HCT116 (cell line): ENCODE measurements at regions not wholly inside any gene's neighbourhood (a gene's known extent, or its start where the extent isn't known, plus 50 kb on each side); places are given as distances from the start of the nearest gene placed in this dataset.

Experiments used
- ATAC-seq: fragments of 200-7000 bp; cut with Tn5 transposase; 2 replicates; pipeline ENCODE4 v1.9.1; 2020; ENCODE audit warnings: mild to moderate bottlenecking, moderate library complexity
- BruUV-seq: library from RNA; stranded (reverse); fragments of 400-500 nt; replicated peaks from 2 replicates; lab custom pipeline; 2021; lab: Mats Ljungman, UMichigan
- CTCF ChIA-PET: fragments of 300-600 bp; sonication (Branson Sonifier 250); formaldehyde crosslinking; loops from one replicate; lab custom pipeline; 2021; ENCODE audit warnings: antibody characterized with exemption; lab: Charles Lee
- POLR2A ChIA-PET: fragments of 300-600, 350-600 bp; sonication (Branson Sonifier 250); formaldehyde crosslinking; loops from one replicate; lab custom pipeline; 2021; ENCODE audit warnings: antibody characterized with exemption; lab: Charles Lee
- RAD21 ChIA-PET, 2 experiments: fragments of 300-600 bp; sonication (Branson Sonifier 250); formaldehyde crosslinking; loops; one replicate each; lab custom pipeline; 2023; ENCODE audit warnings: low total read pairs in 2 of 2; ENCODE audit not compliant: uncharacterized antibody in 2 of 2, unreplicated experiment in 2 of 2, low non-redundant PET in 1 of 2; lab: Charles Lee
- DNase-seq: peaks from one replicate; pipeline ENCODE4 v3.0.0-alpha.2; 2010; ENCODE audit warnings: low read depth, low spot score
- H2AFZ ChIP-seq: fragments of 200-600 bp; shearing (Covaris generic), sonication (generic); 2 replicates; pipeline ENCODE4 v1.6.1; 2017; ENCODE audit warnings: low read depth, mixed run types, mixed read lengths, antibody characterized with exemption, low read length; ENCODE audit not compliant: poor library complexity, severe bottlenecking
- H3K27ac ChIP-seq: 2 replicates; pipeline ENCODE4 v1.5.1; 2012; ENCODE audit warnings: low read depth, low read length
- H3K27me3 ChIP-seq: fragments of 200-600 bp; sonication (generic); 2 replicates; pipeline ENCODE4 v1.6.1; 2016; ENCODE audit warnings: mixed run types, low read length, mixed read lengths; ENCODE audit not compliant: insufficient read depth
- H3K36me3 ChIP-seq, 2 experiments: fragments of 200-500 bp in 1 of 2; fragments of 200-600 bp in 1 of 2; sonication (Bioruptor generic) in 1 of 2; sonication (generic) in 1 of 2; 2 replicates each; pipeline versions ENCODE4 v1.5.1 to v1.6.1; 2014 to 2016; ENCODE audit warnings: low read length in 2 of 2, inconsistent platforms in 1 of 2, mixed read lengths in 1 of 2, mixed run types in 1 of 2; ENCODE audit not compliant: insufficient read depth in 2 of 2, control insufficient read depth in 1 of 2
- H3K4me1 ChIP-seq, 2 experiments: fragments of 200-600 bp in 1 of 2; sonication (generic) in 1 of 2; 2 replicates each; pipeline versions ENCODE4 v1.5.1 to v1.6.1; 2012 to 2017; ENCODE audit warnings: low read length in 2 of 2, inconsistent platforms in 1 of 2, mild to moderate bottlenecking in 1 of 2, mixed read lengths in 1 of 2, mixed run types in 1 of 2, moderate library complexity in 1 of 2; ENCODE audit not compliant: insufficient read depth in 2 of 2, control insufficient read depth in 1 of 2
- H3K4me2 ChIP-seq: fragments of 200-600 bp; sonication (generic); 2 replicates; pipeline ENCODE4 v1.6.1; 2017; ENCODE audit warnings: mixed run types, low read length, mixed read lengths
- H3K4me3 ChIP-seq, 2 experiments: fragments of 200-600 bp in 1 of 2; sonication (generic) in 1 of 2; replicated peaks in 1 of 2; 2 replicates each; pipeline ENCODE4 v1.5.1; 2011 to 2016; ENCODE audit warnings: low read length in 2 of 2, control low read depth in 1 of 2, low read depth in 1 of 2, mild to moderate bottlenecking in 1 of 2, mixed read lengths in 1 of 2, mixed run types in 1 of 2
- H3K79me2 ChIP-seq: fragments of 200-600 bp; sonication (generic); 2 replicates; pipeline ENCODE4 v1.6.1; 2017; ENCODE audit warnings: mild to moderate bottlenecking, mixed run types, low read length, moderate library complexity, mixed read lengths; ENCODE audit not compliant: insufficient read depth
- H3K9ac ChIP-seq: fragments of 200-600 bp; sonication (generic); 2 replicates; pipeline ENCODE4 v1.6.1; 2016; ENCODE audit warnings: low read length, mixed read lengths
- H3K9me2 ChIP-seq: fragments of 200-600 bp; sonication (generic), shearing (Covaris generic); 2 replicates; pipeline ENCODE4 v1.6.1; 2017; ENCODE audit warnings: mixed run types, mild to moderate bottlenecking, moderate library complexity; ENCODE audit not compliant: insufficient read depth
- H3K9me3 ChIP-seq, 2 experiments: fragments of 200-500 bp in 1 of 2; fragments of 200-600 bp in 1 of 2; sonication (Bioruptor generic) in 1 of 2; sonication (generic) in 1 of 2; 2 replicates each; pipeline ENCODE4 v1.6.1; 2014 to 2017; ENCODE audit warnings: low read length in 2 of 2, mixed read lengths in 2 of 2, inconsistent platforms in 1 of 2, low read depth in 1 of 2, mild to moderate bottlenecking in 1 of 2, mixed run types in 1 of 2, moderate library complexity in 1 of 2; ENCODE audit not compliant: control insufficient read depth in 1 of 2, insufficient read depth in 1 of 2
- H4K20me1 ChIP-seq: fragments of 200-600 bp; sonication (generic), shearing (Covaris generic); 2 replicates; pipeline ENCODE4 v1.6.1; 2017; ENCODE audit warnings: mixed run types, mild to moderate bottlenecking, moderate library complexity; ENCODE audit not compliant: insufficient read depth
- ATF3 ChIP-seq: IDR thresholded peaks from 2 replicates; pipeline ENCODE4 v1.6.1; 2012
- CBX3 ChIP-seq: IDR thresholded peaks from 2 replicates; pipeline ENCODE4 v1.6.1; 2012; ENCODE audit warnings: low read depth
- CEBPB ChIP-seq: IDR thresholded peaks from 2 replicates; pipeline ENCODE4 v1.6.1; 2012; ENCODE audit warnings: low read depth
- CTCF ChIP-seq, 3 experiments: fragments of 200-600 bp in 1 of 3; sonication (generic) in 1 of 3; IDR thresholded peaks in 2 of 3; conservative IDR thresholded peaks in 1 of 3; 2 replicates each; pipeline ENCODE4 v1.5.1; 2012 to 2017; ENCODE audit warnings: low read depth in 2 of 3, low read length in 2 of 3, antibody characterized with exemption in 1 of 3, borderline replicate concordance in 1 of 3, control low read depth in 1 of 3, mild to moderate bottlenecking in 1 of 3, mixed read lengths in 1 of 3, mixed run types in 1 of 3, moderate library complexity in 1 of 3; ENCODE audit not compliant: insufficient read depth in 1 of 3
- ELF1 ChIP-seq: IDR thresholded peaks from 2 replicates; pipeline ENCODE4 v1.6.1; 2012; ENCODE audit warnings: low read depth, borderline replicate concordance
- EZH2phosphoT487 ChIP-seq: fragments of 200-600 bp; IDR thresholded peaks from 2 replicates; pipeline ENCODE4 v1.6.1; 2018; ENCODE audit warnings: antibody characterized with exemption, borderline replicate concordance
- JUND ChIP-seq: IDR thresholded peaks from 2 replicates; pipeline ENCODE4 v1.6.1; 2012
- MAX ChIP-seq: IDR thresholded peaks from 2 replicates; pipeline ENCODE4 v1.6.1; 2012
- POLR2A ChIP-seq: IDR thresholded peaks from 2 replicates; pipeline ENCODE4 v1.7.0; 2011; ENCODE audit warnings: borderline replicate concordance; ENCODE audit not compliant: insufficient read depth, insufficient read length; ENCODE audit errors: extremely low read depth
- SIN3A ChIP-seq: IDR thresholded peaks from 2 replicates; pipeline ENCODE4 v1.6.1; 2012; ENCODE audit warnings: low read depth
- SRF ChIP-seq: IDR thresholded peaks from 2 replicates; pipeline ENCODE4 v1.6.1; 2012; ENCODE audit warnings: low read depth
- ZBTB33 ChIP-seq: IDR thresholded peaks from 2 replicates; pipeline ENCODE4 v1.6.1; 2011; ENCODE audit warnings: mild to moderate bottlenecking, low read length, moderate library complexity; ENCODE audit not compliant: insufficient replicate concordance; ENCODE audit errors: extremely low read depth
- intact Hi-C: fragments of 100-400 bp; cut with micrococcal nuclease; formaldehyde crosslinking; loops from 2 replicates; pipeline ENCODE4 v1.10.0; 2022

GRCh38 chr15:95763426-95763825 is 567.1 kb upstream of the NR2F2 start:
- ATAC-seq (no peak), DNase-seq (no peak)
- Histone ChIP-seq H3K36me3 (no peaks in the 10 kb centered on the region), H3K27ac (no peak overlapping the region), H3K9me2 (no peaks in the 10 kb centered on the region), H3K9ac (no peak overlapping the region), H3K4me1 (no peaks in the 10 kb centered on the region), H3K4me2 (no peak overlapping the region), H3K27me3 (no peaks in the 10 kb centered on the region), H4K20me1 (no peaks in the 10 kb centered on the region), H3K4me3 (no peak overlapping the region), H2AFZ (no peak overlapping the region), H3K79me2 (no peaks in the 10 kb centered on the region), H3K9me3 (no peaks in the 10 kb centered on the region)
- ChIA-PET RAD21 (interaction anchor here in 1 of 2 experiments (0.6 kb wide), 1 partner anchor 112 kb away, joined by 3 read pairs; no protein-coding TSS in a partner anchor), CTCF (no interaction called here), POLR2A (no interaction called here)
- TF ChIP-seq CBX3 (no peak), MAX (no peak), JUND (no peak), POLR2A (no peak), ELF1 (no peak), SRF (no peak), CTCF (IDR thresholded peaks at IDR 0.05 in 2 of 3, conservative IDR thresholded peaks at IDR 0.05 in 1 of 3; ENCODE audit: borderline replicate concordance in 1 of 3, insufficient read depth in 1 of 3, low read depth in 2 of 3, low read length in 2 of 3) (no peak), EZH2phosphoT487 (no peak), ATF3 (no peak), SIN3A (no peak), ZBTB33 (no peak), CEBPB (no peak)
- no TSS peak for BruUV-seq
- intact Hi-C loops: no loop called here
